ENCODE measurements at regions not wholly inside any gene's neighbourhood (a gene's known extent, or its start where the extent isn't known, plus 50 kb on each side); places are given as distances from the start of the nearest gene placed in this dataset.
A peak's percentile ranks its signal among the peaks of the same experiment; 100 is the strongest.

DNA sequence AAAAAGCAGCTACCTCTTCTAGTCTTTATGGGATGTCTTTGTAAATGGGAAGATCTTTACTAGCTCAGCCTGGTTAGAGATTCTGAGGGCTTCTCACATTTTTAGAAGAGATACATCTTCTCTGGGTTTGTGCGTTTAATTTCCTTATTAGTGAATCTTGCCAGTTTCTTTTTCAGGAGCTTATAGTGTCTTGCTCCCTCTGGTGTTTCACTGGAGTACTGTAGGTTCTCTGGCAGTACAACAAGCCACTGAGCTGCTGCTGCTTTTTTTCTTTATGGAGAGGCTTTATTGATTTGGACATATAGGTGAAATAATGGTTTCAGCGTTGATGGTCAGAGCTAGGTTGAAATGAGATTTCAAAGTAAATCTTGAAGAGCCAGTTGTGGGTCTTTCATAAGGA is 82.9 kb downstream of the LAS1L start:
- Histone ChIP-seq H3K79me2 (ENCODE audit: control insufficient read depth, insufficient read depth, low read length) (no peaks in the 10 kb centered on the region), H2AFZ (ENCODE audit: control insufficient read depth, low read depth, low read length) (no peak overlapping the region), H3K9me3 (replicated peaks; ENCODE audit: control insufficient read depth, insufficient read depth, low read length) (no peaks in the 10 kb centered on the region), H3K4me3 (no peak overlapping the region), H3K9ac (ENCODE audit: control insufficient read depth, insufficient read depth, low read length) (no peak overlapping the region), H3K27me3 (replicated peaks in 1 of 2; ENCODE audit: control insufficient read depth in 2 of 2, insufficient read depth in 2 of 2, low read length in 1 of 2) (no peaks in the 10 kb centered on the region), H3K4me1 (ENCODE audit: control insufficient read depth, insufficient read depth, low read length) (no peaks in the 10 kb centered on the region), H4K20me1 (ENCODE audit: control insufficient read depth, insufficient read depth) (no peaks in the 10 kb centered on the region), H3K4me2 (ENCODE audit: control insufficient read depth, insufficient read depth) (no peak overlapping the region), H3K27ac (ENCODE audit: control insufficient read depth, insufficient read depth) (no peak overlapping the region), H3K36me3 (ENCODE audit: control insufficient read depth in 2 of 2, insufficient read depth in 2 of 2, low read length in 1 of 2) (no peaks in the 10 kb centered on the region)
- BruUV-seq (replicated peaks) = no TSS peak
- TF ChIP-seq, protein P1, sequence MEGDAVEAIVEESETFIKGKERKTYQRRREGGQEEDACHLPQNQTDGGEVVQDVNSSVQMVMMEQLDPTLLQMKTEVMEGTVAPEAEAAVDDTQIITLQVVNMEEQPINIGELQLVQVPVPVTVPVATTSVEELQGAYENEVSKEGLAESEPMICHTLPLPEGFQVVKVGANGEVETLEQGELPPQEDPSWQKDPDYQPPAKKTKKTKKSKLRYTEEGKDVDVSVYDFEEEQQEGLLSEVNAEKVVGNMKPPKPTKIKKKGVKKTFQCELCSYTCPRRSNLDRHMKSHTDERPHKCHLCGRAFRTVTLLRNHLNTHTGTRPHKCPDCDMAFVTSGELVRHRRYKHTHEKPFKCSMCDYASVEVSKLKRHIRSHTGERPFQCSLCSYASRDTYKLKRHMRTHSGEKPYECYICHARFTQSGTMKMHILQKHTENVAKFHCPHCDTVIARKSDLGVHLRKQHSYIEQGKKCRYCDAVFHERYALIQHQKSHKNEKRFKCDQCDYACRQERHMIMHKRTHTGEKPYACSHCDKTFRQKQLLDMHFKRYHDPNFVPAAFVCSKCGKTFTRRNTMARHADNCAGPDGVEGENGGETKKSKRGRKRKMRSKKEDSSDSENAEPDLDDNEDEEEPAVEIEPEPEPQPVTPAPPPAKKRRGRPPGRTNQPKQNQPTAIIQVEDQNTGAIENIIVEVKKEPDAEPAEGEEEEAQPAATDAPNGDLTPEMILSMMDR (IDR thresholded peaks at IDR 0.05 in 2 of 3, conservative IDR thresholded peaks at IDR 0.05 in 1 of 3; ENCODE audit: control insufficient read depth in 2 of 3, extremely low read depth in 1 of 3, insufficient read depth in 1 of 3, low read depth in 3 of 3, low read length in 3 of 3) = peak; percentile 60 to 64 (median 63)
- 0 out of 2 replicates have a peak, but pooled peaks have one; percentile 15 for TF ChIP-seq YY1 (IDR thresholded peaks at IDR 0.05; ENCODE audit: low read depth, low read length)
- no peak for TF ChIP-seq NFXL1 (IDR thresholded peaks at IDR 0.05; ENCODE audit: borderline replicate concordance)
- TF ChIP-seq EP300 (IDR thresholded peaks at IDR 0.05; ENCODE audit: borderline replicate concordance in 1 of 2, control insufficient read depth in 1 of 2, low read depth in 2 of 2, low read length in 2 of 2) = no peak
- no peak for TF ChIP-seq ZBED1 (IDR thresholded peaks at IDR 0.05; ENCODE audit: borderline replicate concordance)
- no peak for TF ChIP-seq CBX3 (IDR thresholded peaks at IDR 0.05; ENCODE audit: borderline replicate concordance, low read depth)
- TF ChIP-seq RAD21 (IDR thresholded peaks at IDR 0.05; ENCODE audit: insufficient read depth, low read depth, low read length) = peak; percentile 60
- no peak for TF ChIP-seq MYB (IDR thresholded peaks at IDR 0.05; ENCODE audit: borderline replicate concordance, low read depth, low read length)
- TF ChIP-seq SMC3 (IDR thresholded peaks at IDR 0.05; ENCODE audit: borderline replicate concordance, low read length) = peak; percentile 54; the same call in 1 of the 2 replicates
- TF ChIP-seq IKZF1 (conservative IDR thresholded peaks at IDR 0.05) = no peak
- TF ChIP-seq RAD51 (IDR thresholded peaks at IDR 0.05) = no peak
- FAIRE-seq (no peak), ATAC-seq (peak; percentile 75), DNase-seq (ENCODE audit: low read depth, low spot score) (no peak)
- POLR2A ChIA-PET = no interaction called here
- RAD21 ChIA-PET (ENCODE audit: unreplicated experiment) = interaction anchor here (0.6 to 1.3 kb wide), 4 partner anchors 14 to 1358 kb away, joined by 3 to 7 read pairs (median 3); no protein-coding TSS in a partner anchor
- CTCF ChIA-PET = interaction anchor here (0.7 to 2.1 kb wide), 13 partner anchors 10 to 1521 kb away, joined by 3 to 12 read pairs (median 4); no protein-coding TSS in a partner anchor
- intact Hi-C loops (cut with micrococcal nuclease; ENCODE audit: unreplicated experiment) = loop anchor here (5.0 to 10.0 kb wide), 2 partner anchors 557 to 1359 kb away; no protein-coding TSS in a partner anchor
- in situ Hi-C loops (cut with MboI) = loop anchor here (10.0 kb wide), 1 partner anchor 557 kb away; no protein-coding TSS in a partner anchor
- WGBS (ENCODE audit: insufficient coverage, insufficient replicate concordance, low lambda C conversion rate, missing lambda C conversion rate) = 21% methylated on average over 2 of the region's 2 CpGs
- SMC1A ChIA-PET (ENCODE audit: uncharacterized antibody, unreplicated experiment) = interaction anchor here (0.5 to 1.6 kb wide), 6 partner anchors 12 to 1359 kb away, joined by 3 to 6 read pairs (median 3); no protein-coding TSS in a partner anchor
